HG02610 (cell line): ENCODE measurements at regions not wholly inside any gene's neighbourhood (a gene's known extent, or its start where the extent isn't known, plus 50 kb on each side); places are given as distances from the start of the nearest gene placed in this dataset.

Source experiments
- ATAC-seq: cut with Tn5 transposase; IDR thresholded peaks from one replicate; pipeline ENCODE4 v1.9.1; 2021; ENCODE audit warnings: mild to moderate bottlenecking, moderate library complexity; ENCODE audit not compliant: unreplicated experiment

DNA sequence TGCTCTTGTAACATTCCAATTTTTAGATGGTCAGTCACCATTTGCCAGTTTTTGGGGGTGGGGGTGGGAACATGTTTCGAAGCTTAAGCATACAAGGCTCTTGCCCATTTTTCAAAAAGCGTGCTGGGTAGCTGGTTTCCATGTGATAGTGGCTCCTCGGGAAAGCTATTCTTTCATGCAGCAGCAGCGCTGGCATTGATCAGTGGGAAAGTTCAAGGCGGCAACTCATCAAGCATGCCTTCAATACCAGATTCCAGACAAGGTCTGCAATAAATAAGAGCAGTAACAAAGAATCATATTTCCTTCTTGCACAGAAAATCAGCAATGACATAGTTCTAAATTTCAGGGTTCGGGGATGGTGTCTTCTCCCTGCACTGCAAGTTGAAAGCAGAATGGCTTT, 133.5 kb upstream of the ONECUT1 start:
- ATAC-seq: no peak

DNA sequence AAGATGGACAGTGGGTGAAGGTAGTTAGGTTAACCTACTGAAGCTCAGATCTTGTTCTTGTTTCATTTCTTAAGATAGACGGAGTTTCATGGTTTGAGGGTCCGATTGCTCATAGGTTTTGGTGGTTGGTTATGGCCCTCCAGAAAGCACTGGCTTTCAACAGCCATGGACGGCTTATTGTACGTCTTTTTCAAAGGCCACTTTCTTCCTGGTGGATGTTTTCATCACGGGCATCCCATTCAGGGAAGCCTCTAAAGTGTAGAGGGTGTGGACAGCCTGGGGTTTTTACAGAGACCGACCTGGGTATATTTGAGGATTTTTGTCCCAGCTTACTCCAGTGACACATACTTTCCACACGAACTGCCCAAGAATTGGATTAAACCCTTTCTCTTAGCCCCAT, 132.7 kb upstream of the ONECUT1 start:
- ATAC-seq: no peak

DNA sequence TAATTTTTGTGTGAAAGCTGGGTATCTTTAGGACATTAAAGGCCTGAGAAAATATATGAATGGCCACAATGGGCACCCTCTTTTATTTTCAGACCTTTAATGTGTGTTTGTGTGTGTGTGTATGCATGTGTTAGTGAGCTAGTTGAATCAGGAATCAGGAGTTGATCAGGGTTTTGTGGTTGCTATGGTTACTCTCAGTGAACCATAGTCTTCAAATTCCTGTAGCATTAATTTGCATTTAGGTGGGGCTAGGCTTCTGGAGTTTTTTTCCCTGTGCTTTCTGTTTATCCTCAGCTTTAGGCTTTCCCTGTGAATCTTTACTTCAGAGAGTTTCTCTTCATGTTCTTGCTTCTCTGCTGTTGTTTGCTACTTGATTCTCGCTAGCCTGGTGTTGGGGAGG, 122.0 kb upstream of the ONECUT1 start:
- no peak for ATAC-seq

DNA sequence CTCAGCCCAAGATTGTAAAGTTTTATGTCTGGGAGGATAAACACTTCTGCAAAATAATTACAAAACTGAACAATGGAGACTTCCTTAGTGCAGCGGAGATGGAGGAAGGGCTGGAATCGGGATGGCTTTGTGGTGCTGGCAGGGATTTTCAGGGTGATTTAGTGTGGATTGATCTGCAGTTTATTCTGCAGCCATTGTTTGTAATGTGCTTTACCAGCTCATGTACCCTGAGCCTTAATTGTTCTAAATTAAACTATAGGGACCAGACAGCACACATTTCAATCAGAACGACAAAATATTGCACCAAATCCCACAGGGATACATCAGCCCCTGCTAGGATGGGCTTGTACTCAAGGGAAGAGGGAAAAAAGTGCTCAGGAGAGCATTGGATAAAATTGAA, 103.2 kb upstream of the ONECUT1 start:
- no peak for ATAC-seq

DNA sequence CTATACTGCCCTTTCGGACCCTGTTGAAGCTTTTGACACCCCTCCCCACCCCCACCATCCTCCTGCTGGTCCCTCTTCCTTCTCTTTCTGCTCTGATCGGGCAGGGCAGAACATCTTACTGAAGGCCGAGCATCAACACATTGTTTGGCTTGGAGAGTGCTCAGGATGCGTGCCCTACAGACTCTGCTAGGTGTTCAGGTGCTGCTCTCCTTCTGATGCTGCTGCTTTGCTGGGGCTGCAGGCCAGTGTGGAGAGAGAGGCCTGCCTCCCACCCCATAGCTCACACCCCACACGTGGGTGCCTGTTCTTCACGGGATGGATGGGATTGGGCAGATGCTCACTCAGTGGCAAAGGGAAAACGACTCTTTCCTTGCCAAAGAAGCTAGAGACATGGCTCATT, 89.8 kb upstream of the ONECUT1 start:
- no peak for ATAC-seq

DNA sequence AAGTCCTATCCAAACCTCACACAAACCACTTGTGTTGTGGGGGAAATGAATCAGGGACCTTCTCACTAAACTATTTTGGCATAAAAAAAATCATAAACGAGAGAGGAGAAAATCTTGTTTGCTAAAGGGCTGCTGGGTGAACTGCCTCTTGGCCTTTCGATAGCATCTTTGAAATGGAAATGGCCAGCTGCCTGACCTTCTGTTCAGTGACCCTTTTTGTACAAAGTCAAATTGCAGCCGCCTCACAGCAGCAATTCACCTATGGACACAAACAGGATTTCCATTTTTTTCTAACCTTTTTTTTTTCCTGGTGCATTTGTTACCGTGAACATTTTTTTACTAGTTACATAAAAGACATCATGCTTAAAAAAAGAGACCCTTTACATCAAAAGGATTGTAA, 89.0 kb upstream of the ONECUT1 start:
- no peak for ATAC-seq

DNA sequence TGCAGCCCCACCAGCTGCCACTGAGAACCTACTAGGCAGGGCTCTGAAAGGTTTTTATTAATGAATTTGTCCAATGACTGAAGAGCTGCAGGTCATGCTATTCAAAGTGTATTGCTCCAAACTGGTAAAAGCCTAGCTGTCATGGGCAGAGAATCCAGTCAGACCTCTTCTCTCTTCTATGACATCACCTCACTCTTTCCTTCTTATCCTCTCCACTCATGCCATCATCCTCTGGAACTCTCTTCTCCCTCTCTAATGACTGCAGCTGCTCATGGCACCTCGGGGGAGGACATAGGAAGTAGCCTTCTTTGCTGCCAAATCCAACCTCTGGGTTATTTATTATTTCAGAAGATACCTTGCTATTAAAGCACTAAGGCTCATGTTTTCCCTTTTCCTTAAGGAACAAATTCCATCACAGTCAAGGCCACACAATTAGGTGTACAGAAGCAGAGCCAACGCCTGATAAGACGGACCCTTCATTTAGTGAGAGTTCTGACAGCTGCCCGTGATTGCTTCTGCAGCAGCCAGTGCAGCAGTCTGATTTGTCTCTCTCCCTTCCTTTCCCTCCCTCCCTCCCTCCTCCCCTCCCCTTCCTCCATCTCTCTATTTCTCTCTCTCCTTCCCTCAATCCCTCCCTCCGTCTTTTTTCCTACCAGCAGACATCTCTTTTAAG, 87.0 kb upstream of the ONECUT1 start:
- ATAC-seq: no peak

DNA sequence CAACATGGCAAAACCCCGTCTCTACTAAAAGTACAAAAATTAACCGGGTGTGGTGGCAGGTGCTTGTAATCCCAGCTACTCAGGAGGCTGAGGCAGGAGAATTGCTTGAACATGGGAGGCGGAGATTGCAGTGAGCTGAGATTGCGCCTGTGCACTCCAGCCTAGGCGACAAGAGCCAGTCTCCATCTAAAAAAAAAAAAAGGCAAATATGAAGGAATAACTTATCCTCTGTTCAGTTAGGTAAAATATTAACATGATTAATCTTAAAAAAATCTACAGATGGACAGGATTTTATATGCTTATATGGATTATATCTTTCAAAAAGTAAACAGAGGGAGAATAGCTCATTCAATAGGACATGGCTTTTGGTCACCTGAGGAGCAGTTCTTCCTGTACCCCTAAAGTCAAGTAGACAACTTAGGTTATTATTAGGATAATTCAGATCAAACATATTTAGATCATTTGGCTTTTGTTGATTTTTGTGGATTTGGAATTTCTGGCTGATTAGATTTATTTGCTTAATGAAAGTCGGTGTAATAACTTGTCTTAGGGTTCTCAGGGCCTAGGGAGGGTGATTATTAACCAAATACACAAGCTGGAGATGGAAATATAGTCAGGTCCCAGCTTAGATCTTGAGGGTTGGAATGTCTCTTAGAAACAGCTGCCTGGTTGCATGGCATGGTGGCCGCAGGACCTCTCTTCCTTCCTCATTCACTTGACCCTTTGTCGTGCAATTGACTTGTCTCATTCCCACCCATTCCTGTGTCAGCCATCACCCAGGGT, 82.1 kb upstream of the ONECUT1 start:
- ATAC-seq: no peak

DNA sequence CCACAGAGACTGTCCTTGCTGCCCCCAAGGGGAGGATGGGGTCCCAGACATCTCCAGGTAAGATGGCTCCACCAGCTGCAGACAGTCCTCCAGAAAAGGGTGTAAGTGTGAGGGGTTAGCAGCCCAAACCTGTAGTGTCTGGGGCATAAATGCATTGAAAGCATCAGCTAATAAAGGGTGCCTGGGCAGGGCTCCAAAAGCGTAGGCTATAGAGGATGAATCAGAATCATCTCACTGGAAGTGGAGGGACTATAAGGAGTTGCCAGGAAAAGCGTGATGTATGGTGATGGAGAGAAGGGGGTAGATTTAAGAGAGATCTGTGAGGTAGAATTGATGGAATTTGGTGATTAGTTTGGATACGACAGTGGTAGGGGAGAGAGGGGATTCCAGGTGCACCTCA, 79.9 kb upstream of the ONECUT1 start:
- ATAC-seq: no peak

DNA sequence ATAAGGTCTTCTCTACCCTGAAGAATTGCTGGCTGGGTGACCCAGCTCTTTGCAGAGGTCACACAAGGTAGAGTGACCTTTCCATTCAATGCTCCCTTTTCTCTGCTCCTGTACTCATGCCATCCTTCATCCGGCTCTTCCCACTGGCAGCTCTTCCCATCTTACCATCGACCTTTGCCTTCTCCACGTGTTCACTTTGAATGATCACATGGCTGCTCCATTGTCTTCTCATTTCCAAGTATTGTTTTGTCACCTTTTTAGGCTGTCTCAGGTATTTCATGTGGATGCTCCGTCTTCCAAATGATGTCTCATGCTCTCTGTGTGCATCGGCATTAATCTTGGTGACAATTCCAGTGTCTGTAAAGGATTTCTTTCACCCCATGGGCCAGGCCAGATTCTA, 76.6 kb upstream of the ONECUT1 start:
- ATAC-seq: no peak

DNA sequence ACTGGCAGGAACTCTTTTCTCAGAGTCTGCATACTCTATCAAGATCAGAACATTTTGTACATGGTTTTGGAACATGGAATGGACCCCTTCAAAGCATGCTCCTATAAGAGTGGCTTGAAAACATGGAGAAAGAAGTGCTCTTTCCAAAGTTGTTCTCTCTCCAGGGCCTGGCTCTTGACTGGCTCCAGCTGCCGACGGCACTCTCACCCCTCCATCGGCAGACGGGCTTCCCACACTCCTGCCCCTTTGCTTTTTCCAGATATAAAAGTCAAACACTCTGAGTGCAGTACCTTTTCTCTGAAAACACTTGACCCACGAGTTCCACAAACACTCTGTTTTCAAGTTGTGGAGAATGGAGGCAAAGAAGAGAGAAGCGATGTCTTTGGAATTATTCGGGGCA, 72.5 kb upstream of the ONECUT1 start:
- no peak for ATAC-seq

DNA sequence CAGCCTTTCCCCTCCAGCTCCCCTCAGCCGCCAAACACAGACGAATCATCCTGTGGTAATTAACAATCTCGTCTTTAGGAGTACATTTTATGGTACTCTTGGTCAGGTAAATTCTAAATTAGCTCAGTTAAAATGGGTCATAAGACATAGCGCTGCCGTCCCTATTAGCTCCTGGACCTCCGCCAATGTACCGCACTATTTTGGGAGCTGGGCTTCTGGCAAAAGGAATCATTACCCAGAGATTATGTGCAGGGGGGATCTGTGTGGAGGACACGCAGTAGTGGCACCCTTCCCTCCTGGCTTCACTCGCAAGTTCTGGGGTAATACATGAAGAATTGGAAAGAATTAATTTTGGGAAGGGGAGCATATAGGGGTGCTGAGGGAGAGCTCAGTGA, 68.6 kb upstream of the ONECUT1 start:
- ATAC-seq: no peak

DNA sequence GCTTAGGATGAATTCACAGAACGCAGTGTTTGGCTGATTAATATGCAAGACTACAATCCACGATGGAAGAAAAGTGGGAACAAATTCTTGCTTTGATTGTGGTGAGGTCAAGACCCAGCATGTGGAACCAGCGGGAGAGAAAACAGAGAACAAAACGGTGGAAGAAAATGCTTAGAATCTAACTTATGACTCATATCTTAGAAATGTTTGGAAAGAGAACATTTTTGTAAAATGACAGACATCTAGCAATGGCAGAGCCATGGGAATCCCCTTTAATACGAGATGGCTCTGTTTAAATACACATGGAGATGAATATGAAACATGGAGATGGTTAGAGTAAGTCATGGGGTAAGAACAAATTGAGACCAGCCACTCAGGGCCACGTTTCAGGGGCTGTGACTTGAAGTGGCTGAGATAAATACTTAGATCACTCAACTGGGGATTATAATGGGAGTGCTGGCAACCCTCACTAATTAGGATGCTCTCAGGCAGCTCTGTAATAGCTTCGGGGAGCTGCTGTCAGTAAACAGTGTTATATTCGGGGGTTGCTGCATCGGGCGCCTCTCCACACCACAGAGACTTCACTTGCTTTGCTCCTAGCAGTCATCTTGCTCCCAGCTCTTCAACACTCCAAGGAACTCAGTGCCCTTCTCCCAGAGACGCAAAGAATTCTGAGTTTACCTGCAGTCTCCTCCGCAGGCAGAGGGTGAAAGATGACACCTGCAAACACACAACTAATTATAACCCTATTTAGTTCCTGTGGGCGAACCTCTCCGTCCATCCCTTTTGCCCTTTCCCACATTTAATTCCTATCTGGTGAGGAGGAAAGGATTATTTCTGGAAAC, 68.0 kb upstream of the ONECUT1 start:
- ATAC-seq: no peak

DNA sequence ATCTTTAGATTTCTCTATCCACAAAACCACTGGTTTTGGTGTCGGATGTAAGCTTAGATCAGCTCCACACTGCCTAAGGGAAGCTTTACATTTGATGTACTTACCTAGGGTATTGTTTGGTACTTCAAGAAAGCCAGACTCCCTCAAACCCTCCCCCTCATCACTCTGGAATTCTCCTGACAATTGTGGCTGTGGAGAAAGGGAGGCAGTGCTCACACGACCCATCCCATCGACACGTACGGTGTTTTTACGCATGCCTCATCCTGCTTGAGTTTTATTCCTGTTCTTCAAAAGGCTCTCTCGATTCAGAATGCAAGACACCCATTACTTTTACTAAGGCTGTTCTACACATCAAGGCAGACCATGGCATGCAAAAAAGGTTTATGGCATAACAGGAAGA, 67.3 kb upstream of the ONECUT1 start:
- ATAC-seq: no peak

DNA sequence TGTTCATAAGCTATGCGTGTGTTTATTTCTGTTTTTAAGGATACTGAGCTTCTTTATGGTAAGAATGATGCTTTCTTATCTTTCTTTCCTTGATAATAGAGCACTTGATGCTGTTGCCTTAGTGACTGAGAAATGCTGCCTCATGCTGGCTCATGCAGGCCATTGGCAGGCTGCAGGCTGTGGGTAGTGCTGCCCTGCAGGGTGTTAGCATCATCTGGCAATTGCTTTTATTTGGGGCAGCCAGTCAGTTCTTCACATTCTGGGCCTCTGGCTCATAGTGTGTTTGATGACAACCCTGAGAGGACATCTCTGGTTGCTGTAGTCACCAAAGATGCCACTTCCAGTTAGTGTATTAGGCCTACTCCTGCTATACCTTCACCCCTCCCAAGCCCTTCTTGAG, 66.2 kb upstream of the ONECUT1 start:
- ATAC-seq: no peak

DNA sequence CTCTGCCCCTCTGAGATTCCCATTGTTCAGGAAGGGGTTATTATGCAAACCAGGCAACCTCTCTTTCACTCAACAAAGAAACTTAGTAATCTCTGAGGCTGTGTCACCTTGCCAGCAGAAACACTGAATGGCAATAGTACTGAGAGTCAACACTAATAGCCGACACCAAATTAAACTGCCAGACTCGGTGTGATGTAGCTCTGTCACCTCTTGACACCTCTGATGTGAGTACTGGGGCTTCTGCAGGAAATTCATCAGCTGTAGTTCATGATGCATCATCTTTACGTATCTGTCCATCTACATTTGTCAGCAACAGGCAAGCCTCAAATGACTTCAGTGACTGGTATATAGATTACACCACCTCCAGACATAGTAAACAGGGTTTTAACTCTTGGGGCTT, 65.0 kb upstream of the ONECUT1 start:
- ATAC-seq: no peak

DNA sequence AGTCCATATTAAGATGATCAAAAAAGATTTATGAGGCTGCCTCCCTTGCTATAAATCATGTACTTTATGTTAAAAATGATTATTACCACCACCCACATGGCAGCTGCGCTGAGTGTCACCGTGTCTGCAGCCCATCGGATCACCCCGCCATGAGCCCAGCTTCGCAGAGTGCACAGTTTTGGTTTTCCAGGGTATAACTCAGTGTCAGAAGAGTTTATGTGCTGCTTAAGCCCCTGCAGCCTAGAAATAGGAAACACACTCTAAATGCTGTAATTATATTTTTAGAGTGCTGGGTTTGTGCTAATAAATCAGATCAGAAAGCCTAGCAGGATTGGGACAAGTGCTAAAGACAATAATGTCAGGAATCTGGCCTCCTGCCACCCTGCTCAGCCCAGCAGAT, 54.7 kb upstream of the ONECUT1 start:
- ATAC-seq: no peak
